ENCODE measurements at regions not wholly inside any gene's neighbourhood (a gene's known extent, or its start where the extent isn't known, plus 50 kb on each side); places are given as distances from the start of the nearest gene placed in this dataset.
"Not testable (repeated sequence)": the region's sequence is repeated elsewhere in the genome, so short reads cannot be mapped to it uniquely, and the experiment has no call there.

GRCh38 chr12:127025545-127025944, 1241.4 kb upstream of the TMEM132C start:
- no peak for DNase-seq

DNA sequence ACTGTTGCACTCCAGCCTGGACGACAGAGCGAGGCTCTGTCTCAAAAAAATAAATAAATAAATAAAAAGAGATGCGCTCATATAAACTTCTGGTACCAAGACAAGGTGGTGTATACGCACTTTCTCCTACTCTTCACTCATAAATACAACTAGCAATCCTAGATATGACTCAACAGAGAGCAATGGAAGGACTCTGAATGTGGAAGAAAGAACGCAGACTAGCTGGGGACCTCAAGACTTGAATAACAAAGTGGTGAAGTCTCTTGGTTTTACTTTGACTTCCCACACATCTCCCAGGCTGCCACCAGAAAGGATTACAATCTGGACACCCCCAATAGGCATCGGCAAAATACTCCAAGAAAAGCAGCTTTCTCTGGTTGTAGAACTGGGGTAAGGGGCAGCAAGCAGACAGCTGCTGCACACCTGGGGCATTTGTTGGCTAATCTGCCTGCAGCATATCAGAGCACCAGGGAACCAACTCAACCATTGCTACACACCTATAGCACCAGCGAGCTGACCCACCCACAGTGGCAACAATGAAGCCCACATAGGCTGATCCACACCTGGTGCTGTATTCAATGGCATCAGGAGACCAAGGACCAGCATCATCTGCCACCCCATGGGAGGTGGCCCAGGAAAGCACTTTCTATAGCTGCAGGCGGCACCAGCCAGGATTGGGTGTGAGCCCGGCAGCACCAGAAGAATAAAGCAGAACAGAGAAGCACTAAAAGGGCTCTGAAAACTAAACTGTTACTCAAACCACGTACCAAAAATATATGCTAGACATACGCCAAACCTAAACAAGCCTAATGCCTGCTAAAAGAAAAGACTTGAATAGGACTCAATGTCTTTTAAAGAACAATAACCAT, 1231.7 kb upstream of the TMEM132C start:
- no peak for DNase-seq

DNA sequence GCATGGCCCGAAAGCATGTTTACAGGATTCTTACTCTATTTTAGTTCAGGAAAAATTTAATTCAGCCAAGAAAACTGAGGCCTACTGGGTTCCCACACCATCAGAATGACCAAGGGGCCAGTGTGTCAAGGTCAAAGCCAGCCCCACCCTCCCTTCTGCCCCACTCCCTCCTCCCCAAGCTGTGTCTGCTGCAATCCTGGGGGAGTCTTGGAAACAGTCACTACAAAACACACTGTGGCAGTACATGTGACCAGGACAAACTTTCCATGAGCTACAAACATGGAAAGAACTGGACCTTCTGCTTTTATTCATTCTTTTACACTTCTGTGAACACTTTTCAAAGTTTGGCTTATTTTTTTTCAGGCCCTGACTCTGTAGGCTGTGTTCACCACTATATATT, 1228.8 kb upstream of the TMEM132C start:
- DNase-seq, result no peak

DNA sequence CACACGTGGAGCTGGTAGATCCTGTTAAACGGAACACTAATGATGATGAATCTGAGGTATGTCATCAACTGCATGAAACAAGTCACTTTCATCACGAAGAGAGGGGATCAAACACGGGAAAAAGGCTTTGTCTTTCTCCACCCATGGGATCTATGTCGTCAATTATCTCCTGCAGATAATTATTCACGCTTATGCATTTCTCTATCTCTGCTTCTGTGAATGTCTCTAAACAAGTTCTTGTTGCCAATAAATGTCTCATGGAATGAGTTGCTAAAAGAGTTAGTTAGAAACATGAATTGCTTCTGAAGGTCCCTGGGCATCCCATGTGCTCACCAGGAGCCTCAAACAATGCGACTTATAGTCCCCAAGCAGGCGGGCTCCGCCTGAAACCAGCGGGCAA, 1228.2 kb upstream of the TMEM132C start:
- no peak for DNase-seq

- no peak for DNase-seq
These were observed 1224.9 kb upstream of the TMEM132C start for GRCh38 chr12:127041985-127042625.

DNA sequence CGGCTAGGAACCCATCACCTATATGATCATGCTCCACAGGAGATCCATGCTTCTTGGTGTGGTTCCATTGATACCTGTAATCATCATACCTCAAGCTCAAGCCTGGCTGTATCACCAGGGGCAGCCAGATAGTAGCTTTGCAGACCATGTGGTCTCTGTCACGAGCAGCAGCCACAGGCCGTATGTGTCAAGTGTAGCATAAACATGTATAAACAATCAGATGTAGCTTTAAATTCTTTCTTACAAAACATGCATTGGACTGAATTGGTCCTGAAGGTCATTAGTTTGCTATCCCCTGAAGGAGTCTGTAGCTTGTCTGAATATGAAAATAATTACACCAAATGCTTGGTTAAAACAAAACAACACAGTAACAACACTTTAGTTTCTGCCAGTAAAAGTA, 1223.2 kb upstream of the TMEM132C start:
- DNase-seq, result no peak

DNA sequence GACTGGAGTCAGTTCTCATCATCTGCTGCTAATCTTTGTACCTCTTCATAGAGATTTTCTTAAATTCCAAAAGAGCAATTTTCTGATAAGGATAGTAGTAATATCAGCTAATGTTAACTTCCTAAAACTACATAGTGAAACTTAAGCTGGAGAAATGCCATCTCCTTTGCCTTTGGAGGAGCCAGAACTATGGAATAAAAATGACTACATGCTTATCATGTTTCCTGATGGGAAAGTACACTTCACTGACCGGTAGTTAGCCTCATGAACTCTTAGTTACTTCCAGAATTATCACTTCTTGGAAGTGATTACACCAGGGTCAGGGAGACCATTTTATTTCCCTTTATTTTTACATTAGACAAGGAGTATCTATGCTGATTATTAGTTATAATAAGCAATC, 1222.1 kb upstream of the TMEM132C start:
- DNase-seq, result no peak

- DNase-seq, result no peak
These were observed 1220.5 kb upstream of the TMEM132C start for GRCh38 chr12:127046467-127046866.

GRCh38 chr12:127048057-127048456, 1218.9 kb upstream of the TMEM132C start:
- no peak for DNase-seq

GRCh38 chr12:127048525-127048924, 1218.4 kb upstream of the TMEM132C start:
- not testable (repeated sequence) for DNase-seq

DNA sequence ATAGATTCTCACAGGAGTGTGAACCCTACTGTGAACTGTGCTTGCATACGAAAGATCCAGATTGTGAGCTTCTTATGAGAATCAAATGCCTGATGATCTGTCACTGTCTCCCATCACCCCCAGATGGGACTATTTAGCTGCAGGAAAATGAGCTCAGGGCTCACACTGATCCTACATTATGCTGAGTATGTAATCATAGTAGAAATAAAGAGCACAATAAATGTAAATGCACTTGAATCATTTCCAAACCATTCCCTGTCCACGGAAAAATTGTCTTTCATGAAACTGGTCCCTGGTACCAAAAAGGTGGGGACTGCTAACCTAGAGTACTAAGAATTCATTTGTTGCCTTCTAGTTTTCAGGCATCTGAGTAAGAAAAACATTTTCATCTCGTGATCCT, 1215.8 kb upstream of the TMEM132C start:
- no peak for DNase-seq

DNA sequence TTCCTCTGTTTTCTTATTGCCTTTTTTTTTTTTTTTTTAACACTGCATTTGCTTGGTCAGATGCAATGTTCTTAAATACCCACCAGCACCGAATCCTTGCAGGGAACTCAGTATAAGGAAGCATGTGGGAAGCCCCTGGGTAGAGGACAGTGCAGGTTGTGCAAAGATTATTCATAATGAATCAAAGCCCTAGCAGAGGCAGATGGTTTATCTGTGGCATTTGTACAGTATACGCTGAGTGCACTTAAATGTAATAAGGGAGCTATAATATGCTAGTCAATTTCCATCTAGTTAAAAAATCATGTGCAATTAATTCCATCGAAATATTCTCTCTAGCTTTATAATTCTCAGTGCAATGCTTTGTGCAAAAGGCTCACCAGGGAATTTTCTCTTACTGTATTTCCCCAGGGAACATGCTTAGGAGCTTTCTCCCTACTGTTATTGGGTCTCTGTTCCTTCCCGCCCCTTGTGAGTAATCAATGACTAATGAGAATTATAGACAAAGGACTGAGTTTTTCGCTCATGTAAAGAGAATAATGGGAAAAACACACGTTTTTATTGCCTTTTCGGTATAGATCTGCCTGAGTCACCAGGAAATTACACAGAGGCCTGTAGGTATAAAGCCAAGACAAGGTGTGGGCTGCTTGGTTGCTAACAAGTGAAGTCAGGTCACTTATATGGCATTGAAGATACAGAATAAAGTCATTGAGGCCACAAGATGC, 1214.3 kb upstream of the TMEM132C start:
- no peak for DNase-seq

- DNase-seq, result no peak
These were observed 1212.4 kb upstream of the TMEM132C start for GRCh38 chr12:127054531-127054930.

GRCh38 chr12:127060310-127060847, 1206.6 kb upstream of the TMEM132C start:
- no peak for DNase-seq

GRCh38 chr12:127060933-127061332, 1206.0 kb upstream of the TMEM132C start:
- no peak for DNase-seq

- no peak for DNase-seq
These were observed 1203.5 kb upstream of the TMEM132C start for GRCh38 chr12:127063339-127064072.

DNA sequence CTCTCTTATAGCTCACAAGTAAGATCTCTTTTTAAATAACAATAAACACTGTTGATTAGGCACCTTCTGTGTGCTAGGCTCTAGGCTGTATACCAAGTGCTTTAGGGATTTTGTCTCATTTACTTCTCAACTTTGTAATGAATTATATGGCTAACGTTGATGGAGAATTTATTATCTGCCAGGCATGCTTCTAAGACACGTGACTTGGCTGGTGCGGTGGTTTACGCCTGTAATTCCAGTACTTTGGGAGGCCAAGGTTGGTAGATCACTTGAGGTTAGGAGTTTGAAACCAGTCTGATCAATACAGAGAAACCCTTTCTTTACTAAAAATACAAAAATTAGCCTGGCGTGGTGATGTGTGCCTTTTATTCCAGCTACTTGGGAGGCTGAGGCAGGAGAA, 1202.8 kb upstream of the TMEM132C start:
- no peak for DNase-seq

DNA sequence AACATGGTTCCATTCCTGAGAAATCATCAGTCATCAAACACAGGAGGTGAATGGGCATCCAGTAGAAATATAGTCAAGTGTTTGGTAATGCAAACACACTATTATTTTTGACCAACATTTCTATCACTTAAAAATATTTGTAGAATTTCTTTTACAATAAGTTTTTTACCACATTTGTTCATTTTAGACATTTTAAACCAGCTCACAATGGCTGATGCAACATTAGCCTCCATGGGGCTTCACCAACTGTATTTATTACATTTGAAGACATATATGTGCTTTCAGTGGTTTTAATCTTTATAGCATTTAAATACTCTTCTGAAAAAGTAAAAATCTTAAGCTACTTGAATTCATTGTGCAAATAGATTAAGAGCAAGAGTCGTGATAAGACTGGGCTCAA, 1201.4 kb upstream of the TMEM132C start:
- DNase-seq, result no peak

GRCh38 chr12:127070515-127071157, 1196.3 kb upstream of the TMEM132C start:
- DNase-seq, result no peak

GRCh38 chr12:127074161-127074560, 1192.8 kb upstream of the TMEM132C start:
- DNase-seq, result no peak

DNA sequence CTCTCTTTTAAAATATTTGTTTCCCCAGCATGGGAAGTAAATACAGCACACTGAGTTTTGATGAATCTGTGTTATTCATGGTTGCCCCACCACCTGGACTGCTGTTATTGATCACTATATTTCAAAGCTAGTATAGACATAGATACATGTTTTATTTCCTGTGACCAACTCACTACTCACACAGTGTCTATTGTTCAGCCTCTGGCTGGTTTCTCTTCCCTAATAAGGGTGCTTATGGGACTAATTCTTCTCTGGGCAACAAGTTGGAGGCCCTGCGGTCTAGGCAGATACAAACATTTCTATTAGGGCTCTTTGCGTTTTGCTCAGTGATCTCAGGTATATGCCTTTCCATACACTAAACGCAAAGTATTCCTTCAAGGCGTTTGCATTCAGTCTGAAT, 1191.0 kb upstream of the TMEM132C start:
- DNase-seq, result no peak
